GM12872 (cell line): ENCODE measurements at regions not wholly inside any gene's neighbourhood (a gene's known extent, or its start where the extent isn't known, plus 50 kb on each side); places are given as distances from the start of the nearest gene placed in this dataset.

Experiments
- TF ChIP-seq, protein P1 (sequence below): IDR thresholded peaks from 3 replicates; pipeline ENCODE4 v1.5.1; 2011; ENCODE audit warnings: low read depth, mild to moderate bottlenecking, low read length, moderate library complexity; ENCODE audit not compliant: insufficient read depth

- TF ChIP-seq, protein P1, sequence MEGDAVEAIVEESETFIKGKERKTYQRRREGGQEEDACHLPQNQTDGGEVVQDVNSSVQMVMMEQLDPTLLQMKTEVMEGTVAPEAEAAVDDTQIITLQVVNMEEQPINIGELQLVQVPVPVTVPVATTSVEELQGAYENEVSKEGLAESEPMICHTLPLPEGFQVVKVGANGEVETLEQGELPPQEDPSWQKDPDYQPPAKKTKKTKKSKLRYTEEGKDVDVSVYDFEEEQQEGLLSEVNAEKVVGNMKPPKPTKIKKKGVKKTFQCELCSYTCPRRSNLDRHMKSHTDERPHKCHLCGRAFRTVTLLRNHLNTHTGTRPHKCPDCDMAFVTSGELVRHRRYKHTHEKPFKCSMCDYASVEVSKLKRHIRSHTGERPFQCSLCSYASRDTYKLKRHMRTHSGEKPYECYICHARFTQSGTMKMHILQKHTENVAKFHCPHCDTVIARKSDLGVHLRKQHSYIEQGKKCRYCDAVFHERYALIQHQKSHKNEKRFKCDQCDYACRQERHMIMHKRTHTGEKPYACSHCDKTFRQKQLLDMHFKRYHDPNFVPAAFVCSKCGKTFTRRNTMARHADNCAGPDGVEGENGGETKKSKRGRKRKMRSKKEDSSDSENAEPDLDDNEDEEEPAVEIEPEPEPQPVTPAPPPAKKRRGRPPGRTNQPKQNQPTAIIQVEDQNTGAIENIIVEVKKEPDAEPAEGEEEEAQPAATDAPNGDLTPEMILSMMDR, result no peak
Measured at GRCh38 chr9:134971696-134972095, 54.0 kb upstream of the FCN1 start.

DNA sequence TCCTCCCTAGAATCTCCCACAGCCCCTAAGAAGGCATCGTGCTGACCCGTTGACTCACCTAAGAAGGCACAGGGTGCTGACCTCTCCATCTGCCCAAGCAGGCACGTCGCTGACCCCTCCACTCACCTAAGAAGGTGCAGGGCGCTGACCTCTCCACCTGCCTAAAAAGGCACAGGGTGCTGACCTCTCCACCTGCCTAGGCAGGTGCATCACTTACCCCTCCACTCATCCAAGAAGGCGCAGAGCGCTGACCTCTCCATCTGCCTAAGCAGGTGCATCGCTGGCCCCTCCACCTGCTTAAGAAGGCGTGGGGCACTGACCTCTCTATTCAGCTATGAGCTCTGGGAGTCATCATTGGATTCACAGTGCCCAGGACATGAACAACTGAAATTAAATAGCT, 54.4 kb upstream of the FCN1 start:
- TF ChIP-seq, protein P1, result no peak

- TF ChIP-seq, protein P1, result no peak
Measured at GRCh38 chr9:134975253-134975652, 57.5 kb upstream of the FCN1 start.

DNA sequence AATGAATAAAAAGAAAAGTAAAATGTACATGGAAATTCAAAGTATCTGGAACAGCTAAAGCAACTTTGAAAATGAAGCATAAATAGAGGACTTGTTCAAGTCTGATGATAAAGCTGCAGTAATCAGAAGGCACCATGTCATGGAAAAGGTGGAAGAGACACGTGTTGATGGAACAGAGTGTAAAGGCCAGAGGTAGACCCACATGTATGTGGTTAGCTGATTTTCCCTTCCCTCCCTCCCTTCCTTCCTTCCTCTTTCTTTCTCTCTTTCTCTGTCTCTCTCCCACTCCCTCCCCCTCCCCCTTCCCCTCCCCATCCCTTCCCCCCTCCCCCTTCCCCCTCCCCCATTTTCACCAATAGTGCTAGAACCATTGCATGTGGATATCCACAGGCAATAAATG, 58.7 kb upstream of the FCN1 start:
- TF ChIP-seq, protein P1, result no peak

- TF ChIP-seq, protein P1, result no peak
Measured at GRCh38 chr9:134978272-134978671, 60.6 kb upstream of the FCN1 start.

- TF ChIP-seq, protein P1, result no peak
Measured at GRCh38 chr9:134980516-134980915, 62.8 kb upstream of the FCN1 start.

DNA sequence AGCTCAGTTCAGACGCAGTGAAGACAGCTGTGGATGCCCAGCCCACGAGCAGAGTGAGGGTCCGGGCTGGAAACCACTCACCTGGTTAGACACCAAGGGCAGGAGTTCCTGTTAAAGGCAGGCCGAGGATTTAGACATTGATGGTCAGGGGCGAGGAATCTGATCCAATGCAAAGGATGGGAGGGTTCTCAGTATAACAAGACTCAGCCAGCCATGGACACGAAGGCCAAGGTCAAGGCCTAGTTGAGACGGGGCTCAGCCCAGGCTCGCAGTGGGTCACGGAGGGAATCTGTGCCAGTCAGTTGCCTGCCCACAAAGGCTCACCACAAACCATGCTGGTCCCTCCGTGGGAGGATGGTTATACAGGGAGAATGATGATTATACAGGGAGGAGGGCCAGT, 63.3 kb upstream of the FCN1 start:
- TF ChIP-seq, protein P1, result no peak

- TF ChIP-seq, protein P1, result no peak
Measured at GRCh38 chr9:134981829-134982228, 64.1 kb upstream of the FCN1 start.
